ENCODE measurements at regions not wholly inside any gene's neighbourhood (a gene's known extent, or its start where the extent isn't known, plus 50 kb on each side); places are given as distances from the start of the nearest gene placed in this dataset.
A peak's percentile ranks its signal among the peaks of the same experiment; 100 is the strongest.

- Histone ChIP-seq H3K36me3 (ENCODE audit: insufficient read depth, low read length) (no peaks in the 10 kb centered on the region), H3K4me1 (ENCODE audit: control insufficient read depth, insufficient read depth, low read length) (peaks cover 11% of the 10 kb centered on the region), H3K27me3 (ENCODE audit: control insufficient read depth, insufficient read depth, low read length) (no peaks in the 10 kb centered on the region), H3K4me3 (ENCODE audit: low read length) (no peak overlapping the region), H3K4me2 (ENCODE audit: low read length) (no peak overlapping the region), H3K9me3 (replicated peaks; ENCODE audit: low read length) (no peaks in the 10 kb centered on the region), H3K9ac (ENCODE audit: low read depth, low read length) (no peak overlapping the region)
These were observed 249.8 kb downstream of the SAMD5 start for GRCh38 chr6:147758303-147758702.

GRCh38 chr6:147759093-147759492, 250.6 kb downstream of the SAMD5 start:
- Histone ChIP-seq H3K9ac (ENCODE audit: low read depth, low read length) (no peak overlapping the region), H3K4me1 (ENCODE audit: control insufficient read depth, insufficient read depth, low read length) (peaks cover 11% of the 10 kb centered on the region), H3K27me3 (ENCODE audit: control insufficient read depth, insufficient read depth, low read length) (no peaks in the 10 kb centered on the region), H3K36me3 (ENCODE audit: insufficient read depth, low read length) (no peaks in the 10 kb centered on the region), H3K4me2 (ENCODE audit: low read length) (no peak overlapping the region), H3K4me3 (ENCODE audit: low read length) (no peak overlapping the region), H3K9me3 (replicated peaks; ENCODE audit: low read length) (no peaks in the 10 kb centered on the region)

- H3K4me1 ChIP-seq (ENCODE audit: control insufficient read depth, insufficient read depth, low read length): peaks cover 11% of the 10 kb centered on the region
- H3K27me3 ChIP-seq (ENCODE audit: control insufficient read depth, insufficient read depth, low read length): no peaks in the 10 kb centered on the region
These were observed 251.0 kb downstream of the SAMD5 start for GRCh38 chr6:147759536-147759935.

GRCh38 chr6:147765541-147765940, 257.1 kb downstream of the SAMD5 start:
- no peak overlapping the region for H3K4me3 ChIP-seq (ENCODE audit: low read length)
- H3K9ac ChIP-seq (ENCODE audit: low read depth, low read length): no peak overlapping the region
- no peaks in the 10 kb centered on the region for H3K36me3 ChIP-seq (ENCODE audit: insufficient read depth, low read length)
- H3K4me2 ChIP-seq (ENCODE audit: low read length): no peak overlapping the region
- H3K9me3 ChIP-seq (replicated peaks; ENCODE audit: low read length): no peaks in the 10 kb centered on the region
- H3K4me1 ChIP-seq (ENCODE audit: control insufficient read depth, insufficient read depth, low read length): no peaks in the 10 kb centered on the region
- H3K27me3 ChIP-seq (ENCODE audit: control insufficient read depth, insufficient read depth, low read length): no peaks in the 10 kb centered on the region

More at GRCh38 chr6:147759536-147759935, 251.0 kb downstream of the SAMD5 start:
- H3K36me3 ChIP-seq (ENCODE audit: insufficient read depth, low read length): no peaks in the 10 kb centered on the region
- no peaks in the 10 kb centered on the region for H3K9me3 ChIP-seq (replicated peaks; ENCODE audit: low read length)
- no peak overlapping the region for H3K4me2 ChIP-seq (ENCODE audit: low read length)
- H3K9ac ChIP-seq (ENCODE audit: low read depth, low read length): no peak overlapping the region
- H3K4me3 ChIP-seq (ENCODE audit: low read length): no peak overlapping the region

- no peaks in the 10 kb centered on the region for H3K36me3 ChIP-seq (ENCODE audit: insufficient read depth, low read length)
- H3K4me3 ChIP-seq (ENCODE audit: low read length): no peak overlapping the region
- no peaks in the 10 kb centered on the region for H3K4me1 ChIP-seq (ENCODE audit: control insufficient read depth, insufficient read depth, low read length)
- no peak overlapping the region for H3K9ac ChIP-seq (ENCODE audit: low read depth, low read length)
- no peak overlapping the region for H3K4me2 ChIP-seq (ENCODE audit: low read length)
- H3K27me3 ChIP-seq (ENCODE audit: control insufficient read depth, insufficient read depth, low read length): no peaks in the 10 kb centered on the region
- no peaks in the 10 kb centered on the region for H3K9me3 ChIP-seq (replicated peaks; ENCODE audit: low read length)
These were observed 260.5 kb downstream of the SAMD5 start for GRCh38 chr6:147768969-147769368.

- Histone ChIP-seq H3K4me2 (ENCODE audit: low read length) (no peak overlapping the region), H3K4me1 (ENCODE audit: control insufficient read depth, insufficient read depth, low read length) (no peaks in the 10 kb centered on the region), H3K4me3 (ENCODE audit: low read length) (no peak overlapping the region), H3K9ac (ENCODE audit: low read depth, low read length) (no peak overlapping the region), H3K27me3 (ENCODE audit: control insufficient read depth, insufficient read depth, low read length) (no peaks in the 10 kb centered on the region), H3K36me3 (ENCODE audit: insufficient read depth, low read length) (no peaks in the 10 kb centered on the region), H3K9me3 (replicated peaks; ENCODE audit: low read length) (no peaks in the 10 kb centered on the region)
These were observed 261.1 kb downstream of the SAMD5 start for GRCh38 chr6:147769496-147770087.

GRCh38 chr6:147770221-147770620, 261.7 kb downstream of the SAMD5 start:
- Histone ChIP-seq H3K4me3 (ENCODE audit: low read length) (no peak overlapping the region), H3K9ac (ENCODE audit: low read depth, low read length) (no peak overlapping the region), H3K9me3 (replicated peaks; ENCODE audit: low read length) (no peaks in the 10 kb centered on the region), H3K4me2 (ENCODE audit: low read length) (no peak overlapping the region), H3K36me3 (ENCODE audit: insufficient read depth, low read length) (no peaks in the 10 kb centered on the region), H3K4me1 (ENCODE audit: control insufficient read depth, insufficient read depth, low read length) (no peaks in the 10 kb centered on the region), H3K27me3 (ENCODE audit: control insufficient read depth, insufficient read depth, low read length) (no peaks in the 10 kb centered on the region)

GRCh38 chr6:147772724-147773123, 264.2 kb downstream of the SAMD5 start:
- Histone ChIP-seq H3K36me3 (ENCODE audit: insufficient read depth, low read length) (no peaks in the 10 kb centered on the region), H3K4me3 (ENCODE audit: low read length) (no peak overlapping the region), H3K4me2 (ENCODE audit: low read length) (no peak overlapping the region)

GRCh38 chr6:147774856-147775255, 266.4 kb downstream of the SAMD5 start:
- Histone ChIP-seq H3K9me3 (replicated peaks; ENCODE audit: low read length) (no peaks in the 10 kb centered on the region), H3K36me3 (ENCODE audit: insufficient read depth, low read length) (no peaks in the 10 kb centered on the region), H3K4me3 (ENCODE audit: low read length) (no peak overlapping the region), H3K27me3 (ENCODE audit: control insufficient read depth, insufficient read depth, low read length) (no peaks in the 10 kb centered on the region), H3K4me1 (ENCODE audit: control insufficient read depth, insufficient read depth, low read length) (no peaks in the 10 kb centered on the region), H3K4me2 (ENCODE audit: low read length) (no peak overlapping the region), H3K9ac (ENCODE audit: low read depth, low read length) (no peak overlapping the region)

More at GRCh38 chr6:147772724-147773123, 264.2 kb downstream of the SAMD5 start:
- H3K9me3 ChIP-seq (replicated peaks; ENCODE audit: low read length): no peaks in the 10 kb centered on the region
- no peaks in the 10 kb centered on the region for H3K4me1 ChIP-seq (ENCODE audit: control insufficient read depth, insufficient read depth, low read length)
- H3K27me3 ChIP-seq (ENCODE audit: control insufficient read depth, insufficient read depth, low read length): no peaks in the 10 kb centered on the region
- H3K9ac ChIP-seq (ENCODE audit: low read depth, low read length): no peak overlapping the region

GRCh38 chr6:147776631-147777213, 268.2 kb downstream of the SAMD5 start:
- H3K9ac ChIP-seq (ENCODE audit: low read depth, low read length): no peak overlapping the region
- H3K36me3 ChIP-seq (ENCODE audit: insufficient read depth, low read length): no peaks in the 10 kb centered on the region
- no peak overlapping the region for H3K4me3 ChIP-seq (ENCODE audit: low read length)
- no peak overlapping the region for H3K4me2 ChIP-seq (ENCODE audit: low read length)
- H3K9me3 ChIP-seq (replicated peaks; ENCODE audit: low read length): no peaks in the 10 kb centered on the region
- no peaks in the 10 kb centered on the region for H3K27me3 ChIP-seq (ENCODE audit: control insufficient read depth, insufficient read depth, low read length)
- H3K4me1 ChIP-seq (ENCODE audit: control insufficient read depth, insufficient read depth, low read length): no peaks in the 10 kb centered on the region

GRCh38 chr6:147779624-147780023, 271.1 kb downstream of the SAMD5 start:
- Histone ChIP-seq H3K4me2 (ENCODE audit: low read length) (no peak overlapping the region), H3K4me3 (ENCODE audit: low read length) (no peak overlapping the region), H3K36me3 (ENCODE audit: insufficient read depth, low read length) (no peaks in the 10 kb centered on the region), H3K9me3 (replicated peaks; ENCODE audit: low read length) (no peaks in the 10 kb centered on the region), H3K9ac (ENCODE audit: low read depth, low read length) (no peak overlapping the region), H3K27me3 (ENCODE audit: control insufficient read depth, insufficient read depth, low read length) (no peaks in the 10 kb centered on the region), H3K4me1 (ENCODE audit: control insufficient read depth, insufficient read depth, low read length) (peaks cover 7% of the 10 kb centered on the region)

- no peak overlapping the region for H3K9ac ChIP-seq (ENCODE audit: low read depth, low read length)
- H3K4me3 ChIP-seq (ENCODE audit: low read length): no peak overlapping the region
- no peaks in the 10 kb centered on the region for H3K36me3 ChIP-seq (ENCODE audit: insufficient read depth, low read length)
- H3K27me3 ChIP-seq (ENCODE audit: control insufficient read depth, insufficient read depth, low read length): no peaks in the 10 kb centered on the region
- H3K4me2 ChIP-seq (ENCODE audit: low read length): peak overlapping the region; percentile 58
- no peaks in the 10 kb centered on the region for H3K9me3 ChIP-seq (replicated peaks; ENCODE audit: low read length)
- peaks cover 7% of the 10 kb centered on the region for H3K4me1 ChIP-seq (ENCODE audit: control insufficient read depth, insufficient read depth, low read length)
These were observed 273.8 kb downstream of the SAMD5 start for GRCh38 chr6:147782302-147782701.
